Prostate gland (tissue), 2 donors: ENCODE measurements at regions not wholly inside any gene's neighbourhood (a gene's known extent, or its start where the extent isn't known, plus 50 kb on each side); places are given as distances from the start of the nearest gene placed in this dataset.

ENCODE experiments used
- CTCF ChIP-seq, 4 experiments: fragments of 200-600 bp in 2 of 4; fragments of 450-650 bp in 2 of 4; sonication (generic) in 2 of 4; IDR thresholded peaks; 1 replicate in 3 of 4; 2 replicates in 1 of 4; pipeline ENCODE4 v1.5.1; 2016 to 2019; ENCODE audit warnings: antibody characterized with exemption in 4 of 4, mild to moderate bottlenecking in 2 of 4, moderate library complexity in 2 of 4
- POLR2AphosphoS5 ChIP-seq: sonication (generic); formaldehyde crosslinking; IDR thresholded peaks from one replicate; pipeline ENCODE4 v1.6.1; 2017; ENCODE audit warnings: antibody characterized with exemption

GRCh38 chr5:39896104-39896503 is 471.3 kb upstream of the DAB2 start:
- TF ChIP-seq POLR2AphosphoS5: no peak
- no peak for TF ChIP-seq CTCF (IDR thresholded peaks at IDR 0.05)
